Fibroblast of villous mesenchyme (primary cell): ENCODE measurements at regions not wholly inside any gene's neighbourhood (a gene's known extent, or its start where the extent isn't known, plus 50 kb on each side); places are given as distances from the start of the nearest gene placed in this dataset.

ENCODE experiments used
- DNase-seq: peaks from one replicate; pipeline ENCODE4 v3.0.0-alpha.2; 2010; ENCODE audit warnings: low read depth
- H3K4me3 ChIP-seq: 2 replicates; pipeline ENCODE4 v1.5.1; 2011; ENCODE audit warnings: low read depth, mild to moderate bottlenecking, low read length
- CTCF ChIP-seq: IDR thresholded peaks from 2 replicates; pipeline ENCODE4 v1.5.1; 2012; ENCODE audit warnings: low read depth, mild to moderate bottlenecking, low read length; ENCODE audit not compliant: insufficient read depth

- TF ChIP-seq CTCF = no peak
- no peak for DNase-seq
- no peak overlapping the region for H3K4me3 ChIP-seq
Observed at GRCh38 chr9:99366183-99366582, 144.1 kb downstream of the SEC61B start.

- TF ChIP-seq CTCF = no peak
- no peak for DNase-seq
- no peak overlapping the region for H3K4me3 ChIP-seq
Observed at GRCh38 chr9:99366621-99367020, 144.5 kb downstream of the SEC61B start.

- DNase-seq = peak; percentile 73
- no peak for TF ChIP-seq CTCF
- peak overlapping the region; percentile 60 for H3K4me3 ChIP-seq
Observed at GRCh38 chr9:99368341-99369326, 146.6 kb downstream of the SEC61B start.

GRCh38 chr9:99369327-99369722 lies 147.2 kb downstream of the SEC61B start:
- DNase-seq = no peak
- no peak for TF ChIP-seq CTCF

GRCh38 chr9:99370376-99370775 lies 148.3 kb downstream of the SEC61B start:
- no peak for TF ChIP-seq CTCF
- DNase-seq = no peak
- no peak overlapping the region for H3K4me3 ChIP-seq

More at GRCh38 chr9:99369327-99369722, 147.2 kb downstream of the SEC61B start:
- no peak overlapping the region for H3K4me3 ChIP-seq

- no peak for TF ChIP-seq CTCF
- DNase-seq = no peak
- no peak overlapping the region for H3K4me3 ChIP-seq
Observed at GRCh38 chr9:99371376-99371775, 149.3 kb downstream of the SEC61B start.
